ENCODE measurements at regions not wholly inside any gene's neighbourhood (a gene's known extent, or its start where the extent isn't known, plus 50 kb on each side); places are given as distances from the start of the nearest gene placed in this dataset.

- DNase-seq (ENCODE audit: low read depth in 2 of 2), result peak in 1 of 2 donors; percentile 39
- TF ChIP-seq EZH2 (IDR thresholded peaks at IDR 0.05; ENCODE audit: low read length, missing control alignments) (no peak), CTCF (conservative IDR thresholded peaks at IDR 0.05 in 1 of 2, IDR thresholded peaks at IDR 0.05 in 1 of 2; ENCODE audit: low read depth in 1 of 2, low read length in 2 of 2) (peak; percentile 47 to 78)
- no peaks in the 10 kb centered on the region for H3K27me3 ChIP-seq (ENCODE audit: control insufficient read depth, insufficient read depth, low read length)
- H3K9me3 ChIP-seq (ENCODE audit: control insufficient read depth, insufficient read depth, low read depth, low read length), result no peaks in the 10 kb centered on the region
- no peak overlapping the region for H3K4me3 ChIP-seq (replicated peaks in 1 of 4; ENCODE audit: control extremely low read depth in 1 of 4, insufficient read depth in 1 of 4, low read depth in 3 of 4, low read length in 4 of 4)
- no peak overlapping the region for H2AFZ ChIP-seq (ENCODE audit: low read length)
- no peak overlapping the region for H3K4me2 ChIP-seq (ENCODE audit: extremely low read depth, insufficient read depth, low read length)
- H3K79me2 ChIP-seq (ENCODE audit: control insufficient read depth, insufficient read depth, low read length), result no peaks in the 10 kb centered on the region
- H3K9ac ChIP-seq (ENCODE audit: insufficient read depth, low read length), result no peak overlapping the region
- no peaks in the 10 kb centered on the region for H4K20me1 ChIP-seq (ENCODE audit: control insufficient read depth, extremely low read depth, insufficient read depth, low read length)
- H3K27ac ChIP-seq (ENCODE audit: insufficient read depth, low read length), result no peak overlapping the region
- peaks cover 14% of the 10 kb centered on the region for H3K4me1 ChIP-seq (ENCODE audit: control insufficient read depth, extremely low read depth, insufficient read depth, low read length)
- H3K36me3 ChIP-seq (ENCODE audit: control insufficient read depth, insufficient read depth, low read length), result no peaks in the 10 kb centered on the region
Observed at GRCh38 chr1:55702064-55702463, 486.9 kb upstream of the USP24 start.

GRCh38 chr1:55700359-55701130 is 485.4 kb upstream of the USP24 start:
- no peak overlapping the region for H3K4me2 ChIP-seq (ENCODE audit: extremely low read depth, insufficient read depth, low read length)
- DNase-seq (ENCODE audit: low read depth in 2 of 2), result peak in 1 of 2 donors; percentile 74
- H3K36me3 ChIP-seq (ENCODE audit: control insufficient read depth, insufficient read depth, low read length), result no peaks in the 10 kb centered on the region
- peaks cover 21% of the 10 kb centered on the region for H3K4me1 ChIP-seq (ENCODE audit: control insufficient read depth, extremely low read depth, insufficient read depth, low read length)
- H3K27me3 ChIP-seq (ENCODE audit: control insufficient read depth, insufficient read depth, low read length), result no peaks in the 10 kb centered on the region
- no peak for TF ChIP-seq CTCF (conservative IDR thresholded peaks at IDR 0.05 in 1 of 2, IDR thresholded peaks at IDR 0.05 in 1 of 2; ENCODE audit: low read depth in 1 of 2, low read length in 2 of 2)
- TF ChIP-seq EZH2 (IDR thresholded peaks at IDR 0.05; ENCODE audit: low read length, missing control alignments), result no peak
- no peak overlapping the region for H3K27ac ChIP-seq (ENCODE audit: insufficient read depth, low read length)
- H4K20me1 ChIP-seq (ENCODE audit: control insufficient read depth, extremely low read depth, insufficient read depth, low read length), result no peaks in the 10 kb centered on the region
- no peaks in the 10 kb centered on the region for H3K79me2 ChIP-seq (ENCODE audit: control insufficient read depth, insufficient read depth, low read length)
- no peak overlapping the region for H3K4me3 ChIP-seq (replicated peaks in 1 of 4; ENCODE audit: control extremely low read depth in 1 of 4, insufficient read depth in 1 of 4, low read depth in 3 of 4, low read length in 4 of 4)
- no peak overlapping the region for H2AFZ ChIP-seq (ENCODE audit: low read length)
- H3K9ac ChIP-seq (ENCODE audit: insufficient read depth, low read length), result no peak overlapping the region
- H3K9me3 ChIP-seq (ENCODE audit: control insufficient read depth, insufficient read depth, low read depth, low read length), result no peaks in the 10 kb centered on the region

- no peaks in the 10 kb centered on the region for H3K36me3 ChIP-seq (ENCODE audit: control insufficient read depth, insufficient read depth, low read length)
- no peaks in the 10 kb centered on the region for H4K20me1 ChIP-seq (ENCODE audit: control insufficient read depth, extremely low read depth, insufficient read depth, low read length)
- H3K9me3 ChIP-seq (ENCODE audit: control insufficient read depth, insufficient read depth, low read depth, low read length), result no peaks in the 10 kb centered on the region
- H3K79me2 ChIP-seq (ENCODE audit: control insufficient read depth, insufficient read depth, low read length), result no peaks in the 10 kb centered on the region
- no peak overlapping the region for H3K4me2 ChIP-seq (ENCODE audit: extremely low read depth, insufficient read depth, low read length)
- H2AFZ ChIP-seq (ENCODE audit: low read length), result no peak overlapping the region
- H3K27me3 ChIP-seq (ENCODE audit: control insufficient read depth, insufficient read depth, low read length), result no peaks in the 10 kb centered on the region
- no peak overlapping the region for H3K4me3 ChIP-seq (replicated peaks in 1 of 4; ENCODE audit: control extremely low read depth in 1 of 4, insufficient read depth in 1 of 4, low read depth in 3 of 4, low read length in 4 of 4)
- peaks cover 32% of the 10 kb centered on the region for H3K4me1 ChIP-seq (ENCODE audit: control insufficient read depth, extremely low read depth, insufficient read depth, low read length)
- DNase-seq (ENCODE audit: low read depth in 2 of 2), result no peak
- no peak overlapping the region for H3K27ac ChIP-seq (ENCODE audit: insufficient read depth, low read length)
- H3K9ac ChIP-seq (ENCODE audit: insufficient read depth, low read length), result no peak overlapping the region
- no peak for TF ChIP-seq EZH2 (IDR thresholded peaks at IDR 0.05; ENCODE audit: low read length, missing control alignments)
- no peak for TF ChIP-seq CTCF (conservative IDR thresholded peaks at IDR 0.05 in 1 of 2, IDR thresholded peaks at IDR 0.05 in 1 of 2; ENCODE audit: low read depth in 1 of 2, low read length in 2 of 2)
Observed at GRCh38 chr1:55699228-55699627, 484.1 kb upstream of the USP24 start.
